GM19328 (cell line): ENCODE measurements at regions not wholly inside any gene's neighbourhood (a gene's known extent, or its start where the extent isn't known, plus 50 kb on each side); places are given as distances from the start of the nearest gene placed in this dataset.

ENCODE experiments used
- ATAC-seq: cut with Tn5 transposase; IDR thresholded peaks from one replicate; pipeline ENCODE4 v1.9.1; 2021; ENCODE audit warnings: mild to moderate bottlenecking, moderate library complexity; ENCODE audit not compliant: unreplicated experiment

DNA sequence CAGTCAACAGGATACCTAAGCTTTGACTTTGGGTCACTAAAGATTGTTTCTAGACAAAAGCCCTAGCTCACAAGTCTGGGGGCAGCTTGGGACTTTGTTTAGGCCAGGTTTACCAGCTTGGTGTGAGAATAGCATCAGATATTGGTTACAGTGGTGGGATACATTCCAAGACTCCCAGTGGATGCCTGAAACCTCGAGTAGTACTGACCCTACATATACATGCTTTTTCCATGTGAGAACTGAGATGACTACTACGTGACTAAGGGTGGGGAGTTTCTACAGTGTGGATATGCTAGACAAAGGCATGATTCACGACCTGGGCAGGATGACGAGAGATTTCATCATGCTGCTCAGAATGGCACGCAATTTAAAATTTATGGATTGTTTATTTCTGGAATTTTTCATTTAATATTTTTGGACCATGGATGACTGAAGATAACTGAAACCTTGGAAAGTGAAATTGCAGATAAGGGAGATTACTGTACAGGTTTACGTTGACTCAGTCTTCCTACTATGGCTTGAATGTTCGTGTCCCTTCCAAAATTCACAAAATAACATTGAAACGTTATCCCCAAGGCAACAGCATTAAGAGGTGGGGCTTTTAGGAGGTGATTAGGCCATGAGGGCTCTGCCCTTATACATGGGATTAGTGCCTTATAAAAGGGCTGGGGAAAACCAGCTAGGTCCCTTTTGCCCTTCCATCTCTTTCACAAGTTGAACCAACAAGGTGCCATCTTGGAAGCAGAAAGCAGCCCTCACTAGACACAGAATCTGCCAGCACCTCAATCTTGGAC, 50.2 kb upstream of the CTAGE1 start:
- no peak for ATAC-seq

DNA sequence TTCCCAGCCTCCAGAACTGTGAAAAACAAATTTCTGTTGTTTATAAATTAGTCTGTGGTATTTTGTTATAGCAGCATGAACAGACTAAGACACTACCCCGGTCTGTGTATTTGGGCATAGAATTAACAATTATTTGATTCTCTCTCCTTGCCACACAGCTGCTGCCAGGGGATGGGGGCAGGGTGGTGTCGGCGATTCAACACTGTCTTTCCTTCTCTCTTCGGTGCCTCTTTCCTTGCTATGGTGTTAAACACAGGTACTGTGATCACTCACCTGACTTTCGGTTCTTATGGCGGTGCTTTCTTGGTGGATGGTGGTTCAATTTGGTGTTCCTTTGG, 50.8 kb upstream of the CTAGE1 start:
- no peak for ATAC-seq

DNA sequence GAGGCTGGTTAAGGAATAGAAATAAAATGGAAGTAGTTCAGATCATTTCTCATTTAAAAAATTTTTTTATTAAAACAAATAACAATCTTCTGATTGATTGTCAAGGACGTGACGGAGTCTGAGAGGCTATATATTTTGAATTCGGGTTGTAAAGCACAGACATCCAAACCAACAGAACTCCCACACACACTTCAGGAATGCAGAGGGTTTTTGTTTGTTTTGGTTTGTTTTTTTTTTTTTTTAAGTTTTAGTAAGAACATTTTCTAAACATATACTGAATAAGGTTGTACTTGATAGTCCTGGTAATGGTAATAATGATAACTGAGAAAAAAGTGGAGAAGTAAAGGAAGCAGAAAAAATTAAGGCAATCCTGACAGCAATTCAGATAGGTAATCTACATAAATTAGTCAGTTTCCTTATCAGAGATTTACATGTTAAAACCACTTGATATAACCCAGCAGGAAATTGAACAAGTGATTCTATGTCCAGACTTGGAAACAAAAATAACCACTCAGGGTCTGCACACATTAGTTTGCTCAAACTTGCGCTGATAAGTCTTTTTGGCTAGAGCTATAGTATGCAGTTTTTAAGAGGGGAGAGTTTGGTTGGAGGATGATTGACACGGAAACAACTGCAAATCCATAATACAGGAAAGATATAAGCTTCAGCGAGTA, 51.5 kb upstream of the CTAGE1 start:
- no peak for ATAC-seq

DNA sequence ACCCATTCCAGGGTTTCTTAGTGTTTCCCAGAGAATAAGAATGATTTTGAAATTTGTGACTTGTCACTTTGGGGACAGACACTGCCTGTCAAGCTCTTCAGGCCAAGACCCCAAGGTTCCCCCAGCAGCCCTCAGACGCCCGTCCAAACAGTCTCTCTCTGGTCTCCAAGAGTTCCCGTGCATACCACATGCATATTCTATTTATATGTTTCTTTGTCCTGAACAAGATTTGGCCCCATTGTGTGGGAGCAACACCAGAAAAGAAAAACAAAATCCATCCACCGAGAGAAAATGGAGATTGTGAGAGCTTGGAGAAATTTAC, 52.2 kb upstream of the CTAGE1 start:
- no peak for ATAC-seq

DNA sequence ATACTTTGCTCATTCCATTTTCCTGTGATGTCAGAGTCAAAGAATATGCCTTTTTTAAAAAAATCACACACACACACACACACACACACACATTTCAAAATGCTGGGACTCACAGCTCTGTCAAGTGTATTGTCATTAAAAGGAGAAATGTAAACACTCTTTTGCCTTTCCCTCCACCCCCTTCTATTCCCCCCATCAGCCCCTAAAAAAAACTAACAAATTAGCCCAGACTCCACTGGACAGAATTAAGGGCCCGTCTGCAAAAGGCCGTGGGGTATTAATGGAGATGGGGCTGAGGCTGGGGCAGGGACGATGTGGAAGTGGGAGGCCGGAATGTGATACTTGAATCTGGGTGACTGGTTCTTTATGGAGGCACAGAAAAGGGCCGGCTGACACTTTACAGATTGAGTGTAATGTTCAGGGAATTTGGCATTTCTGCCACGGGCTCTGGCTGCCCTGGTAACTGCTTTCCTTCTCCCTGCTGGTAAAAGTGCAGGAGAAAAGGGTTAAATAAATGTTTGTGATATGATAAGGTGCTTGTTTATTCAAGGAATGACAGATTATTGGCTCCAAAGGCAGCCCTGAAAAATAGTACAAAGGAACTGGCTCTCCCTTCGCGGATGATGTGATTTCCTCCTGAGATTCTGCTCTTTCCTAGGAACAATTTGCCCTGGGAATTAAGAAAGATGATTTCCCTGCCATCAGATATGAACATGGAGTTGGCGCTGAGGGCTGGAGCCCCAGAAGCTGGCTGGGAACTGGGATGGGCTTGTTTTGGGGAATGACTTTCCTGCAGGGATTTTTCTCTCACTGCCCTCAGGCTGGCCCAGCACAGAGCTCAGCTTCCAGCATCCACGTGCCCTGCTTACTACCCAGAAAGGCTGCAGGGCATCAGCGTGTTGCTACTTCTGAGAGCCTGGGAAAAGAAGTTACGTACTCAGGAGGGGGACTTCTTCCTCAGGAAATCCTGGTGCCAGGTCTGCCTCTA, 52.8 kb upstream of the CTAGE1 start:
- no peak for ATAC-seq

DNA sequence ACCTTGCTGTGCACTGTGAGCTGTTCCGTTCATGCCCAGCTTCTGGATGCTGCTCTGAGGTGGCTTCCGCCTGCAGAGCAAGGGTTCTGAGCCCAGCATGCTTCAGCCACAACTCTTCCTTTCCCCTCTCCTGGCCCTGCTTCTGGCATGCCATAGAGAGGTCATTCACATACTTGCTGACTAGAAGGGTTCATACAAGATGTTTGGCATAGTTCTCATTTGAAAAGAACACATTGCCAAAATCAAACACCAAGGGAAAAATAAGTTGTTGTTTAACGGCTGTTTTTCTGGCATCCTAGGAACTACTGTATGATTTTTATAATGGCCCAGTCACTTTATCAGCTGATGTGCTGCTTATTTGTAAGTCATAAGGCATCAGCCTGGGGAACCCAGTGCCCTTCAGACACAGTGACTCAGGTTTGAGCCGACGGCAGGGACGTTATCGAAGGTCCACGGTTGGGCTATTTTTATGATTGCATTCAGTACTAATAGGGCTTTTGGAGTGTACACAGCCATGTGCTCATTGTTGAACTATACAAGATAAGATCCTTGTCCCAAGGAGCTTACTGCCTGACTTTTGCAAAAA, 53.9 kb upstream of the CTAGE1 start:
- ATAC-seq, result no peak

DNA sequence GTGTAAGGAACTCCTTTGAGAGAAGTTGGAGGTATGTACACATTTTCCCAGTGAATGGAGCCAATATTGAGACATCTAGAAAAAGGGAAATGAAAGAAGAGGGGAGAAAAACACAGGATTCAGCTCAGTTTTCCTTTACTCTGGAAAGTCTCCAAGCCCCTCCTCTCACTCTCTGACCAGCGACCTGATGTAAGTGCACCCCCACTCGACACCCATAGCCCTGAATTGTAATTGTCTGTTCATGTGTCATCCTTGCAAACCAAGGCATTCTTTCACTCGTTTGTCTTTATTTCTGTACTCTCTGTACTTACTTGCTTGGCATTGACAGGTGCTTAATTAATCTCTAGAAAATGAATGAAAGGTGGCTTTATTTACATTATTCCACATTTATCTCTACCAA, 55.7 kb upstream of the CTAGE1 start:
- no peak for ATAC-seq

DNA sequence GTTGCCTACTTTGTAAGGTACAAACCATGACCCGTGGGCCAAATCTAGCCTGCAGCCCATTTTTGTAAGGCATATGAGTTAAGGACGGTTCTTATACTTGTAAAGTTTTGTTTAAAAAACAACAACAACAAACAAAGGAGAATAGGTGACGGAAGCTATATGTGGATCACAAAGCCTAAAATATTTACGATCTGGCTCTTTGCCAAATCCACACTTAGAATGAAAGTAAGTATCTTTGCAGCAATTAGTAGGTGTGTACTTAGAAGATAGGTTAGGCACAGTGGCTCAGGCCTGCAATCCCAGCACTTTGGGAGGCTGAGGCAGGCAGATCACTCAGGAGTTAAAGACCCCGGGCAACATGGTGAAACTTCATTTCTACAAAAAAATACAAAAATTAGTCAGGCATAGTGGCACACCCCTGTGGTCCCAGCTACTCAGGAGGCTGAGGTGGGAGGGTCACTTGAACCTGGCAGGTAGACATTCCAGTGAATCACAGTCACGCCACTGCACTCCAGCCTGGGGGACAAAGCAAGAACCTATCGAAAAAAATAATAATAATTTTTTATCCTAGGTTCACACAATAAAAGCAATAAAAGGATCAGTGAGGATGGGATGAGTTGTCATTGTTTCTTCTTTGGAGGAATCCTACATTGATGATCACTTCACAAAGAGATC, 57.8 kb upstream of the CTAGE1 start:
- ATAC-seq, result no peak

DNA sequence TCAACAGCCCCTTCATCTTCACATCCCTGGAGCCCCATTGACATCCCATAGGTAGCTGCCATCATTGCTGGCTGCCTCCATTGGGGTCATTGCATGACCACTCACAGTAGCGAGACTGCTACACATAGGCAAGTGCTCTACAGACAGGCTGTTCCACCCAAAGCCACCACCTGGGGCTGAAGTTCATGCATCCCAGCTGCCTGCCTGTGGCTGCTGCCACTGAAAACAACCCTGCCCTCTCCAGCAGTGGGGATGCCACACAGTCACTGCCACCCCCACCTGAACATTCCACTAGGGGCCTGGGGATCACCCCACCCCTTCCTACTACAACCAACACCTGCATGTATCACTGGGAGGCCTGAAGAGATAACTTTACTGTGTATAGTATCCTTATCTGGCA, 59.5 kb upstream of the CTAGE1 start:
- no peak for ATAC-seq

DNA sequence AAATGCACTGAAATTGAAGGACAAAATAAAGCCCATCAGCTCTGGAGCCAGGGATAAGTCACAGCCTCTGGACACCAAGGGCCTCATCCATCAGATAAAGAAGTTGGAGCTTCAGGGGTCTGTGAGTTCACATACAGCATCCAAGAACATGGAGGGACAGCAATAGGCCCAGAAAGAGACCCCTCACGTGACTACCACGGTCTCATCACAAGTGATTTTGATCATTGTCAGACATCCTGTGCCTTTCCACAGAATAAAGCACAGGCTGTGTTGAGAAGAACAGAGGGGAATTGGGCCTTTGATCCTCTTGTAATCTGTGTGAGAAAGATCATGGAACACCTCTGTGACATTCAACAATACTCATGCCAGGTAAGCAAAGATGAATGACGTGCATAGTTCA, 65.2 kb upstream of the CTAGE1 start:
- ATAC-seq, result no peak

DNA sequence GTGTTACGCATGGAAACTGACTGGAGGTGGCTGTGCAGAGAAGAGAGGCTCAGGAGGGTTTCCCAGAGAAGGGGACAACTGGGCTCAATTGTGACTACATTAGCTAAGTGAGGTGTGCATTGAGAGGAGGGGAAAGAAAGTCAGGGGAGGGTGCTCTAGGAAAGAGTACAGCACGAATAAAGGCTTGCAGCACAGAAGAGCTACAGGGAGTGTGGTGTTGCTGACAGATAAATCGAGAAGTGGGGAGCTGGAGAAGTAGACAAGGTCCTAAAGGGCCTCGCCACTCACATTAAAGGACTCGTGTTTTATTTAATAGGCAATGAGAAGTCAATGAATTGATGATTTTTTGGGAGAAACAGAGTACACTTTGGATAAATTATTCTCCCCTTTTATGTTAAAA, 65.7 kb upstream of the CTAGE1 start:
- no peak for ATAC-seq

DNA sequence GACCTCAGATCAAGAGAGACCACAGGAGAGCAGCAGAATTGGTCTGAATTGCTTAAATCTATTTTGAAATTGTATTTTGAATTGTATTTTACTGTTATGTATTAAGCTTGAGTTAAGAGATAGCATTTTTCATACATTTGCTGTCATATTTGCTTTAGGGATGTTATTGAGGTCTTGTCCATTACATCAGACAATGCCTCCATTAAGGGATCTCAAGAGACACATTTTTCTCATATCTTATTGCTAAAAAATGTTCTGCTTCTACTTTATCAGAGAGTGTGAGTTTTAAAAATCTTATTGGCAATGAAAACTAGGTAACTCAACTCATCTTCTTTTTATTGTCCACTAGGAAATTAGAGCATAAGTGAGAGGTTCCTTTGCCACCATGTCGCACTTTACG, 66.8 kb upstream of the CTAGE1 start:
- ATAC-seq, result no peak

DNA sequence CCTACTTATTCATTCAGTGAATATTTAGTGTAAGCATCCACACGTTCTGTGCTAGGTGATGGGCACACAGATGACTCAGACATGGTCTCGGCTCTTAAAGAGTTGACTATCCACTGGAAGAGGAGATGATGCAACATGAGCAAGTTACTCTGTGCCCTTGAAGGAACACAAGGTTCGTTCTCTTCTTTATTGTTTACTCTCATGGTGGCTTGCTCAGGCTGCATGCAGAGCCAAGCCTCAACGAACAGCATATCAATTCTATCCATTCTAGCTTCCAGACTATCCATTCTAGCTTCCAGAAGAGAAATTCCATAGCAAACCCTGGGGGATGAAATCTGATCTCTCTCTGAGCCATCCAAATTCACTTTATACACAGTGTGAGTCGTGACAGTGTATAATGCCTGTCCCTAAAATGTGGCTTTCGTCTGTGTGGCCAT, 68.1 kb upstream of the CTAGE1 start:
- ATAC-seq, result no peak

DNA sequence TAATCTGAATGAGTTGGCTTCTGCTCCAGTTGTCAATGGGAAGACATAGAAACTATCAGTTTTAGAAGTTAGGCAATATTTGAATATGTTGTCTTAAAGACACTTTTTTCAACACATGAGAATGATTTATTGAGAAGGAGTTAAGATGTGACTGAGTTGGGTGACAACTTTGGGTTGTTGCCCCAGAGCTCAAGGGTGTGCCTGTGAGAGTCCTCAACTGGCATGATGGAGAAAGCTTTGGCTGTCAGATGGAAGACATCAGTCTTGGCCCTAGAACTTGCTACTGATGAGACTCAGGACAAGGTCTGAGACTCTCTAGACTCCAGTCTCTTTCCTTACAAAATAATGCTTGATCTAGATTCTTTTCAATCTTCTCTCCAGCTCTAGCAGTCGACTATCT, 69.0 kb upstream of the CTAGE1 start:
- no peak for ATAC-seq

DNA sequence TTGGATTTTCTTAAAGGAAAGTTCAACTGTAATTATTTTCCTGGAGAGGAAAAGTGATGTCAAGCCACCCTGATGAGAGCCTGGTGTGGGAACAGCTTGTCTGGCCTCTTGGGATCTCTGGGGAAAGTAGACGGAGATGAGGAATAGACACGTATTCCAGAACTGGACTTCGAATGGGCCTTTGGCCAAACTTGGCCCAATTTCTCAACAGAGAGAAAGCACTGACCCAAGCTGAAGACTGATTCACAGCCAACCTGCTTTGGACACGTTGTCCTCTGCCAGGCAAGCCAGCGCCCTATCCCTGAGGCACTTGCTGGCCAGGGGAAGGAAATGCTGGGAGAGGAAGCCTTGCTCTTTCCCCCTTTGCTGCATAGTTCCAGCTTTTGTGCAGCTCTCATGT, 70.8 kb upstream of the CTAGE1 start:
- no peak for ATAC-seq

DNA sequence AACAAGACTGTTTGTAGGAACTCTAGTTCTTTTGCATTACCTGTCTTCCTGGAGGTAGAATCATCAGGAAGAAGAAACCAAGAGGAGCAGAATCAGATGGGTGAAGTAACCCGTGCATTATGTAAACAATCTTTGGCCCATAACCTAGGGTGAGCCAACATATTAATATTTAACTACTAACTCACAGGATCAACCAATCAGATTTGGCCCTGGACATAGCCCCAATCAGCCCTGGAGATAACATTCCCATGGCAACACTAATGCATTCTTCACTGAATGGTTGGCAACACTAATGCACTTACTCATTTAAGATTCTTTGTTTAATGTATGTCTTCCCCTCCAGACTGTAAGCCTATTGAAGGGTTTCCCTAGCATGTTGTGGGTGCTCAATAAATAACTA, 72.0 kb upstream of the CTAGE1 start:
- ATAC-seq, result no peak

DNA sequence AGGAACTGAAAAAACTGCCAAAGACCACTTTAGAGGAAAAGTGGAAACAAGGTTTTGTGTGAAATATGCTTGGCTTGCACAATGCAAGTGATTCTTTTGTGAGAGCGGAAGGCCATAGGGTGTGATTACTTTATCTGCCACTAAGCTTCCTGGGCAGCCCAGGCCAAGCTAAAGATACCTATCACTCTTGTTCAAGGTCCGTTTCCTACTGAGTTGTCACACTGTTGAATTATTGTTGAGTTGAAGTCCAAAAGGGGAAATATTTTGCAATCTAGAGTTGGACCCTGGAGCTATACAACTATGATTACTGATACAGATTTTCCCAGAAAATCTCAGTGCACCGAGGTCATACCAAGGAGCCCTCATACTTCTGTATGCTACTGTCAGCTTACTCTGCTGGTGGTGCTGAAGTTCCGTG, 72.7 kb upstream of the CTAGE1 start:
- no peak for ATAC-seq

DNA sequence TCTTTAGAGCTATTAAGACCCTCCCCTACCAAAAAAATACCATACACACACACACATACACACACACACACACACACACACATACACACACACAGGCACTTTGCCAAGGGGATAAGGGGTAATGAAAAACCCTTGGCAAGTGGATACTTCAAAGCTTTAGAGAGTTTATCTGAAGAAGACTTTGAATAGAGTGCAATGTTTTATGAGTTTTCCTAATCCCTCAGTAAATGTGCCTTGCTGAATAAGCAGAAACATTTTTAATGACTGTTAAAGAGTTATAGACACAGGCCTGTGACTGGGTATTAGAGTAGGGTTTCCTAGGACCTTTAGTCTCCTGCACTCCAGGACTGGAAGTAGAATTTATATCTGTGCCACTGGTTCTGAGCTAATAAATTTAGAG, 75.5 kb upstream of the CTAGE1 start:
- ATAC-seq, result no peak

DNA sequence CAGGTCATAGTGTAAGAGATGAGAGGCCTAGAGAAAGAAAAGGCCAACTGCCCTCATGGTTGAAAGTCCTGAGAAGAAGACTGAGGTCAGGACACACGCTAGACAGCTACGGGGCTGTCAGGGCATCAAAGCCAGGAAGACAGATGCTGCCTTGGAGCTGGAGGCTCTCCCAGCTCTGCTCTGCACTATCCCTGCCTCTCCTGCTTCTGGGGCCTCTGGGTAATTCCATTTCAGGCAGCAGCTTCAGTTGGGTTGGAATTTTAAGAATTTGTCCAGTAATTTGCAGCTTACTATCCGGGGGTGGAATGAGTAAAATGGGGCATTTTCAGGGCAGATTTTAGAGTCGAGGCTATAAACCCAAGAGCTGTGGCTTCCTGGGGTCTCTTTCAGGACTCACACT, 76.2 kb upstream of the CTAGE1 start:
- no peak for ATAC-seq

DNA sequence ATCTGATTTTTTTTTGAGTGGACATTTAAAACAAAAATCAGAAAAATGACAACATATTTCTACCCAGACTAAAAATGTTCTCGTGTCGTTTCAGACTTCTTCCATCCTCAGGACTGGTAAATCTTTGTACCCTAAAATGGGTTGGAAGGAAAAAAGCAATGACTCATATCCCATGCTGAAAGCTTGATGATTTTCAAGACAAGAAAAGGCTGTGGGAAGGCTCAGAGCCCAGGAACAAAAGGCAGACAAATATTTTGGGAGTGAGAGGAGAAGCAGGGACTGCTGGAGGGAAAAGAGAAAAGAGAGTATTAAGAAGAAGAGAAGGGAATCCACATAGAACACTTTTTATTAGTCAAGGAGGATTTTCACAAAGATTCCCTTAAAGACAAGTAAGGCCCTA, 77.1 kb upstream of the CTAGE1 start:
- no peak for ATAC-seq

DNA sequence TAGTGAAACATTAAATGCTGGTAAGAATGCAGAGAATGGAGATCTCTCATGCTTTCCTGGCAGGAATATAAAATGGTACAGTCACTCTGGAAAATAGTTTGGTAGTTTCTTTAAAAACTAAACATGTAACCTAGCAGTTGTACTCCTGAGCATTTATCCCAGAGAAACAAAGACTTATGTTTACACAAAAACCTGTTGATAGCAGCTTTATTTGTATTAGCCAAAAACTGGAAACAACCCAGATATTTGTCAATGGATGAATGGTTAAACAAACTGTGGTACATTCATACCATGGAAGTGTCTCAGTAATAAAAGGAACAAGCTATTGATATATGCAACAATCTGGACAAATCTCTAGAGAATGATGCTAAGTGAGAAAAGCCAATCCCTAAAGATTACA, 81.7 kb upstream of the CTAGE1 start:
- no peak for ATAC-seq
